Activated T-cell treated with anti-CD3 and anti-CD28 coated beads for 48 hours (primary cell): ENCODE measurements at regions not wholly inside any gene's neighbourhood (a gene's known extent, or its start where the extent isn't known, plus 50 kb on each side); places are given as distances from the start of the nearest gene placed in this dataset.

ENCODE experiments used
- DNase-seq: peaks from one replicate; pipeline ENCODE4 v3.0.0-alpha.2; 2020; ENCODE audit warnings: low read depth

- DNase-seq: no peak
Measured at GRCh38 chr2:104769096-104769495, 84.8 kb upstream of the POU3F3 start.

GRCh38 chr2:104772996-104773395 is 80.9 kb upstream of the POU3F3 start:
- no peak for DNase-seq

GRCh38 chr2:104774631-104775030 is 79.3 kb upstream of the POU3F3 start:
- no peak for DNase-seq

- DNase-seq: no peak
Measured at GRCh38 chr2:104777721-104778120, 76.2 kb upstream of the POU3F3 start.

GRCh38 chr2:104781151-104781550 is 72.8 kb upstream of the POU3F3 start:
- no peak for DNase-seq

- DNase-seq: no peak
Measured at GRCh38 chr2:104784264-104784663, 69.7 kb upstream of the POU3F3 start.

- DNase-seq: no peak
Measured at GRCh38 chr2:104786204-104786603, 67.7 kb upstream of the POU3F3 start.

GRCh38 chr2:104786821-104787220 is 67.1 kb upstream of the POU3F3 start:
- no peak for DNase-seq

GRCh38 chr2:104787298-104788065 is 66.4 kb upstream of the POU3F3 start:
- DNase-seq: no peak

GRCh38 chr2:104788742-104789455 is 65.0 kb upstream of the POU3F3 start:
- no peak for DNase-seq

GRCh38 chr2:104790100-104790811 is 63.7 kb upstream of the POU3F3 start:
- DNase-seq: no peak

- DNase-seq: no peak
Measured at GRCh38 chr2:104790901-104791495, 62.9 kb upstream of the POU3F3 start.

GRCh38 chr2:104793966-104794365 is 59.9 kb upstream of the POU3F3 start:
- no peak for DNase-seq

GRCh38 chr2:104794441-104794840 is 59.5 kb upstream of the POU3F3 start:
- no peak for DNase-seq
